Esophagus muscularis mucosa (tissue), 4 donors: ENCODE measurements at regions not wholly inside any gene's neighbourhood (a gene's known extent, or its start where the extent isn't known, plus 50 kb on each side); places are given as distances from the start of the nearest gene placed in this dataset.

Experiments used
- DNase-seq: peaks from one replicate; pipeline ENCODE4 v3.0.0-alpha.2; 2017; ENCODE audit errors: extremely low spot score
- H3K27ac ChIP-seq, 4 donors: fragments of 200-600 bp; sonication (generic); replicated peaks in 1 of 4; 1 replicate in 3 of 4; 2 replicates in 1 of 4; pipeline ENCODE4 v1.5.1; 2016 to 2019; ENCODE audit warnings: mild to moderate bottlenecking in 1 of 4
- H3K27me3 ChIP-seq, 4 donors: fragments of 200-600 bp; sonication (generic); one replicate each; pipeline versions ENCODE4 v1.5.1 to v1.6.0; 2016 to 2019
- H3K36me3 ChIP-seq, 4 donors: fragments of 200-600 bp; sonication (generic); one replicate each; pipeline ENCODE4 v1.5.1; 2016 to 2019
- H3K4me1 ChIP-seq, 4 donors: fragments of 200-600 bp; sonication (generic); one replicate each; pipeline ENCODE4 v1.5.1; 2016 to 2019
- H3K4me3 ChIP-seq, 4 donors: fragments of 200-600 bp; sonication (generic); 1 replicate in 2 of 4; 2 replicates in 2 of 4; pipeline ENCODE4 v1.5.1; 2016 to 2019; ENCODE audit warnings: mild to moderate bottlenecking in 4 of 4, moderate library complexity in 1 of 4
- H3K9me3 ChIP-seq, 4 donors: fragments of 200-600 bp; sonication (generic); 1 replicate in 3 of 4; 2 replicates in 1 of 4; pipeline ENCODE4 v1.5.1; 2016 to 2019
- CTCF ChIP-seq, 3 experiments: fragments of 200-600 bp in 2 of 3; fragments of 450-650 bp in 1 of 3; sonication (generic) in 2 of 3; IDR thresholded peaks; one replicate each; pipeline ENCODE4 v1.5.1; 2017 to 2019; ENCODE audit warnings: antibody characterized with exemption in 3 of 3, mild to moderate bottlenecking in 2 of 3, moderate library complexity in 1 of 3
- EP300 ChIP-seq: sonication (generic); formaldehyde crosslinking; IDR thresholded peaks from one replicate; pipeline ENCODE4 v1.6.1; 2017; ENCODE audit warnings: antibody characterized with exemption
- POLR2A ChIP-seq: fragments of 450-650 bp; IDR thresholded peaks from one replicate; pipeline ENCODE4 v1.6.1; 2017; ENCODE audit warnings: antibody characterized with exemption, moderate library complexity, mild to moderate bottlenecking, low read depth
- POLR2AphosphoS5 ChIP-seq, 2 donors: sonication (generic); formaldehyde crosslinking; IDR thresholded peaks; one replicate each; pipeline ENCODE4 v1.6.1; 2017; ENCODE audit warnings: antibody characterized with exemption in 2 of 2
- WGBS: methylation state at CpG from one replicate; pipeline ENCODE4 v1.1.5; 2018; 5-methylcytosine and 5-hydroxymethylcytosine counted together
- intact Hi-C: fragments of 100-400 bp; cut with DNase I; formaldehyde crosslinking; loops from one replicate; pipeline ENCODE4 v1.15.1; 2023

- Histone ChIP-seq H3K4me3 (no peak overlapping the region), H3K27me3 (peaks cover 0 to 35% (median 0%) of the 10 kb centered on the region in 4 donors), H3K9me3 (peaks cover 4 to 14% (median 9%) of the 10 kb centered on the region in 4 donors), H3K4me1 (no peaks in the 10 kb centered on the region), H3K36me3 (no peaks in the 10 kb centered on the region), H3K27ac (no peak overlapping the region)
- no peak for DNase-seq
- 69% methylated on average over 4 of the region's 4 CpGs for WGBS
- no peak for TF ChIP-seq CTCF (IDR thresholded peaks at IDR 0.05)
- no peak for TF ChIP-seq POLR2A
- no peak for TF ChIP-seq EP300
- no peak for TF ChIP-seq POLR2AphosphoS5 (IDR thresholded peaks at IDR 0.05)
- intact Hi-C loops = no loop called here
Observed at GRCh38 chr2:891734-892133, 58.9 kb upstream of the SNTG2 start.

- no peak overlapping the region for H3K4me3 ChIP-seq
Observed at GRCh38 chr2:890791-891190, 59.9 kb upstream of the SNTG2 start.

GRCh38 chr2:890214-890613 lies 60.4 kb upstream of the SNTG2 start:
- TF ChIP-seq EP300 (no peak), POLR2AphosphoS5 (IDR thresholded peaks at IDR 0.05) (no peak), POLR2A (no peak)
- no peaks in the 10 kb centered on the region for H3K9me3 ChIP-seq
- no peak for DNase-seq
- H3K4me1 ChIP-seq = no peaks in the 10 kb centered on the region
- intact Hi-C loops = no loop called here
- peaks cover 0 to 38% (median 0%) of the 10 kb centered on the region in 4 donors for H3K27me3 ChIP-seq
- no peaks in the 10 kb centered on the region for H3K36me3 ChIP-seq
- H3K27ac ChIP-seq = no peak overlapping the region
- no peak overlapping the region for H3K4me3 ChIP-seq
- 85% methylated on average over 8 of the region's 8 CpGs for WGBS

More at GRCh38 chr2:890791-891190, 59.9 kb upstream of the SNTG2 start:
- TF ChIP-seq EP300 (no peak), POLR2AphosphoS5 (IDR thresholded peaks at IDR 0.05) (no peak), CTCF (IDR thresholded peaks at IDR 0.05) (no peak), POLR2A (no peak)
- DNase-seq = no peak
- peaks cover 0 to 35% (median 0%) of the 10 kb centered on the region in 4 donors for H3K27me3 ChIP-seq
- no peak overlapping the region for H3K27ac ChIP-seq
- H3K4me1 ChIP-seq = no peaks in the 10 kb centered on the region
- peaks cover 0 to 5% (median 2%) of the 10 kb centered on the region in 4 donors for H3K9me3 ChIP-seq
- 86% methylated on average over 3 of the region's 6 CpGs for WGBS
- H3K36me3 ChIP-seq = no peaks in the 10 kb centered on the region
- intact Hi-C loops = no loop called here

- Histone ChIP-seq H3K27ac (no peak overlapping the region), H3K9me3 (no peaks in the 10 kb centered on the region), H3K36me3 (no peaks in the 10 kb centered on the region), H3K4me3 (no peak overlapping the region), H3K4me1 (no peaks in the 10 kb centered on the region), H3K27me3 (peaks cover 0 to 47% (median 0%) of the 10 kb centered on the region in 4 donors)
- TF ChIP-seq POLR2A (no peak), CTCF (IDR thresholded peaks at IDR 0.05) (no peak), EP300 (no peak), POLR2AphosphoS5 (IDR thresholded peaks at IDR 0.05) (no peak)
- intact Hi-C loops = no loop called here
- whole genome bisulfite sequencing = 70% methylated on average over 14 of the region's 14 CpGs
- DNase-seq = no peak
Observed at GRCh38 chr2:888906-889566, 61.6 kb upstream of the SNTG2 start.

GRCh38 chr2:888211-888801 lies 62.3 kb upstream of the SNTG2 start:
- H3K27ac ChIP-seq = no peak overlapping the region
- no peak for DNase-seq
- H3K36me3 ChIP-seq = no peaks in the 10 kb centered on the region
- intact Hi-C loops = no loop called here
- WGBS = 85% methylated on average over 13 of the region's 13 CpGs
- H3K4me1 ChIP-seq = no peaks in the 10 kb centered on the region
- H3K4me3 ChIP-seq = no peak overlapping the region
- no peaks in the 10 kb centered on the region for H3K9me3 ChIP-seq
- H3K27me3 ChIP-seq = peaks cover 0 to 47% (median 0%) of the 10 kb centered on the region in 4 donors
- TF ChIP-seq EP300 (no peak), CTCF (IDR thresholded peaks at IDR 0.05) (no peak), POLR2A (no peak), POLR2AphosphoS5 (IDR thresholded peaks at IDR 0.05) (no peak)
